ENCODE measurements at regions not wholly inside any gene's neighbourhood (a gene's known extent, or its start where the extent isn't known, plus 50 kb on each side); places are given as distances from the start of the nearest gene placed in this dataset.

GRCh38 chrX:150014525-150014924 is 76.2 kb upstream of the EOLA2 start:
- in situ Hi-C loops (cut with HindIII; ENCODE audit: low pct_unique_long_range_greater_than_20kb, low sequenced_read_pairs): no loop called here
- Histone ChIP-seq H3K9me3 (ENCODE audit: control insufficient read depth, insufficient read depth, low read depth, low read length) (no peaks in the 10 kb centered on the region), H3K27ac (ENCODE audit: low read length) (no peak overlapping the region), H3K4me3 (ENCODE audit: low read depth in 2 of 2, low read length in 2 of 2) (no peak overlapping the region), H3K27me3 (ENCODE audit: control insufficient read depth, insufficient read depth, low read length) (no peaks in the 10 kb centered on the region), H3K4me1 (ENCODE audit: control insufficient read depth, insufficient read depth, low read length) (peaks cover 3% of the 10 kb centered on the region; the same call in 1 of the 2 replicates), H3K36me3 (ENCODE audit: control insufficient read depth, insufficient read depth, low read length) (no peaks in the 10 kb centered on the region)
- intact Hi-C loops (cut with micrococcal nuclease; ENCODE audit: unreplicated experiment): no loop called here
- CTCF ChIA-PET: no interaction called here
- BruUV-seq (replicated peaks): no TSS peak
- no peak for DNase-seq (ENCODE audit: low read depth, low spot score)
- TF ChIP-seq TCF7L2 (IDR thresholded peaks at IDR 0.05; ENCODE audit: low read depth, low read length) (no peak), REST (IDR thresholded peaks at IDR 0.05; ENCODE audit: insufficient read depth in 1 of 2, low read depth in 2 of 2, low read length in 1 of 2) (no peak), SIN3A (IDR thresholded peaks at IDR 0.05; ENCODE audit: borderline replicate concordance, insufficient read depth, low read depth, low read length) (no peak), POLR2AphosphoS5 (IDR thresholded peaks at IDR 0.05; ENCODE audit: low read depth, low read length) (no peak)
- TF ChIP-seq, protein P1, sequence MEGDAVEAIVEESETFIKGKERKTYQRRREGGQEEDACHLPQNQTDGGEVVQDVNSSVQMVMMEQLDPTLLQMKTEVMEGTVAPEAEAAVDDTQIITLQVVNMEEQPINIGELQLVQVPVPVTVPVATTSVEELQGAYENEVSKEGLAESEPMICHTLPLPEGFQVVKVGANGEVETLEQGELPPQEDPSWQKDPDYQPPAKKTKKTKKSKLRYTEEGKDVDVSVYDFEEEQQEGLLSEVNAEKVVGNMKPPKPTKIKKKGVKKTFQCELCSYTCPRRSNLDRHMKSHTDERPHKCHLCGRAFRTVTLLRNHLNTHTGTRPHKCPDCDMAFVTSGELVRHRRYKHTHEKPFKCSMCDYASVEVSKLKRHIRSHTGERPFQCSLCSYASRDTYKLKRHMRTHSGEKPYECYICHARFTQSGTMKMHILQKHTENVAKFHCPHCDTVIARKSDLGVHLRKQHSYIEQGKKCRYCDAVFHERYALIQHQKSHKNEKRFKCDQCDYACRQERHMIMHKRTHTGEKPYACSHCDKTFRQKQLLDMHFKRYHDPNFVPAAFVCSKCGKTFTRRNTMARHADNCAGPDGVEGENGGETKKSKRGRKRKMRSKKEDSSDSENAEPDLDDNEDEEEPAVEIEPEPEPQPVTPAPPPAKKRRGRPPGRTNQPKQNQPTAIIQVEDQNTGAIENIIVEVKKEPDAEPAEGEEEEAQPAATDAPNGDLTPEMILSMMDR (IDR thresholded peaks at IDR 0.05): no peak
- POLR2A ChIA-PET: no interaction called here
- no peak for ATAC-seq

DNA sequence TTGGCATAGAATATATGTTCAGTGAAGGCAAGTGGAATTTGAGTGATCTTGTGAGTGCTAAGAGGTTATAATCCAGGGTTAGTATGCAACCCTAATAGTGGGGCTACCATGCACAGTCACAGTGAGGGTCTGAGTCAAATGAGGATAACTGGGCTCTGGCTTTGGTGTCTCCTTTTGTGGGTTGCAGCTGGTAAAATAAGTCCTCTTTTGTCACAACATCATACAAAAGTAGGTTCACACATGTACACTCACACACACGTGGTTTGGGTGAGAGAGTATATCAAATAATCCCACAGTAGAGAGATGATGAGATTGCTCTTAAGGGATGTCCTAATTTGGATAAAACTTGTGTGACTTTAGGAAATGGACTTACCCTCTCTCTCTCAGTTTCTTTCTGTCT is 79.6 kb upstream of the EOLA2 start:
- peaks cover 3% of the 10 kb centered on the region; the same call in 1 of the 2 replicates for H3K4me1 ChIP-seq (ENCODE audit: control insufficient read depth, insufficient read depth, low read length)
- ATAC-seq (no peak), DNase-seq (ENCODE audit: low read depth, low spot score) (no peak)
- H3K27me3 ChIP-seq (ENCODE audit: control insufficient read depth, insufficient read depth, low read length): no peaks in the 10 kb centered on the region
- ChIA-PET CTCF (no interaction called here), POLR2A (no interaction called here)
- TF ChIP-seq SIN3A (IDR thresholded peaks at IDR 0.05; ENCODE audit: borderline replicate concordance, insufficient read depth, low read depth, low read length): no peak
- no peak for TF ChIP-seq TCF7L2 (IDR thresholded peaks at IDR 0.05; ENCODE audit: low read depth, low read length)
- TF ChIP-seq REST (IDR thresholded peaks at IDR 0.05; ENCODE audit: insufficient read depth in 1 of 2, low read depth in 2 of 2, low read length in 1 of 2): no peak
- TF ChIP-seq, protein P1 (IDR thresholded peaks at IDR 0.05): no peak
- TF ChIP-seq POLR2AphosphoS5 (IDR thresholded peaks at IDR 0.05; ENCODE audit: low read depth, low read length): no peak
- BruUV-seq (replicated peaks): no TSS peak
- in situ Hi-C loops (cut with HindIII; ENCODE audit: low pct_unique_long_range_greater_than_20kb, low sequenced_read_pairs): no loop called here
- H3K9me3 ChIP-seq (ENCODE audit: control insufficient read depth, insufficient read depth, low read depth, low read length): no peaks in the 10 kb centered on the region
- H3K4me3 ChIP-seq (ENCODE audit: low read depth in 2 of 2, low read length in 2 of 2): no peak overlapping the region
- H3K36me3 ChIP-seq (ENCODE audit: control insufficient read depth, insufficient read depth, low read length): no peaks in the 10 kb centered on the region
- no peak overlapping the region for H3K27ac ChIP-seq (ENCODE audit: low read length)
- intact Hi-C loops (cut with micrococcal nuclease; ENCODE audit: unreplicated experiment): no loop called here

All from Panc1 (cell line).